ENCODE measurements at regions not wholly inside any gene's neighbourhood (a gene's known extent, or its start where the extent isn't known, plus 50 kb on each side); places are given as distances from the start of the nearest gene placed in this dataset.

- no peak for TF ChIP-seq CTCF (IDR thresholded peaks at IDR 0.05; ENCODE audit: poor library complexity)
- no peak for TF ChIP-seq EZH2 (IDR thresholded peaks at IDR 0.05; ENCODE audit: borderline replicate concordance)
Observed at GRCh38 chr4:79662651-79663050, 254.6 kb upstream of the GK2 start.

All from hepatocyte (in vitro differentiated cells).